NCI-H2029 treated with DMSO at 0.1 percent for 48 hours (cell line): ENCODE measurements at regions not wholly inside any gene's neighbourhood (a gene's known extent, or its start where the extent isn't known, plus 50 kb on each side); places are given as distances from the start of the nearest gene placed in this dataset.
"Not testable (repeated sequence)": the region's sequence is repeated elsewhere in the genome, so short reads cannot be mapped to it uniquely, and the experiment has no call there.

Source experiments
- DNase-seq: peaks from one replicate; lab custom pipeline; 2025; lab: John Stamatoyannopoulos, UW

GRCh38 chr12:105457026-105457425, 126.5 kb downstream of the C12orf75 start:
- DNase-seq: no peak

GRCh38 chr12:105459760-105460330, 129.4 kb downstream of the C12orf75 start:
- no peak for DNase-seq

- no peak for DNase-seq
These were observed 130.9 kb downstream of the C12orf75 start for GRCh38 chr12:105461271-105461943.

GRCh38 chr12:105461944-105462762, 131.7 kb downstream of the C12orf75 start:
- no peak for DNase-seq

GRCh38 chr12:105462831-105463230, 132.3 kb downstream of the C12orf75 start:
- DNase-seq: no peak

GRCh38 chr12:105464406-105464805, 133.9 kb downstream of the C12orf75 start:
- DNase-seq: no peak

GRCh38 chr12:105466231-105466900, 135.9 kb downstream of the C12orf75 start:
- no peak for DNase-seq

GRCh38 chr12:105466901-105467598, 136.6 kb downstream of the C12orf75 start:
- DNase-seq: no peak

GRCh38 chr12:105467710-105468366, 137.3 kb downstream of the C12orf75 start:
- no peak for DNase-seq

- DNase-seq: no peak
These were observed 138.0 kb downstream of the C12orf75 start for GRCh38 chr12:105468464-105468863.

- no peak for DNase-seq
These were observed 138.7 kb downstream of the C12orf75 start for GRCh38 chr12:105469211-105469610.

GRCh38 chr12:105469701-105470100, 139.2 kb downstream of the C12orf75 start:
- no peak for DNase-seq

- no peak for DNase-seq
These were observed 139.6 kb downstream of the C12orf75 start for GRCh38 chr12:105470102-105470501.

- DNase-seq: no peak
These were observed 140.1 kb downstream of the C12orf75 start for GRCh38 chr12:105470601-105471000.

GRCh38 chr12:105474672-105475071, 144.2 kb downstream of the C12orf75 start:
- peak; percentile 13 for DNase-seq

GRCh38 chr12:105476616-105477015, 146.1 kb downstream of the C12orf75 start:
- DNase-seq: no peak

GRCh38 chr12:105477873-105478272, 147.4 kb downstream of the C12orf75 start:
- DNase-seq: peak; percentile 96

- not testable (repeated sequence) for DNase-seq
These were observed 148.3 kb downstream of the C12orf75 start for GRCh38 chr12:105478788-105479187.

- no peak for DNase-seq
These were observed 149.2 kb downstream of the C12orf75 start for GRCh38 chr12:105479710-105480109.

- DNase-seq: no peak
These were observed 149.7 kb downstream of the C12orf75 start for GRCh38 chr12:105480162-105480561.
